Erythroblast (primary cell): ENCODE measurements at regions not wholly inside any gene's neighbourhood (a gene's known extent, or its start where the extent isn't known, plus 50 kb on each side); places are given as distances from the start of the nearest gene placed in this dataset.
A peak's percentile ranks its signal among the peaks of the same experiment; 100 is the strongest.

Experiments
- DNase-seq, 2 experiments: peaks; one replicate each; lab custom pipeline; 2025; lab: John Stamatoyannopoulos, UW
- GATA1 ChIP-seq: IDR thresholded peaks from 2 replicates; pipeline ENCODE4 v1.6.1; 2011; ENCODE audit warnings: low read depth, mild to moderate bottlenecking, control low read depth, low read length, moderate library complexity
- POLR2A ChIP-seq: IDR thresholded peaks from 2 replicates; pipeline ENCODE4 v1.6.1; 2011; ENCODE audit warnings: mild to moderate bottlenecking, low read length

- DNase-seq, result no peak
These were observed 101.7 kb upstream of the RAP2B start for GRCh38 chr3:153060346-153060745.

GRCh38 chr3:153061938-153062528 lies 100.0 kb upstream of the RAP2B start:
- DNase-seq, result peak in 1 of 2 experiments; percentile 56
- TF ChIP-seq POLR2A (no peak), GATA1 (no peak)

More at GRCh38 chr3:153060346-153060745, 101.7 kb upstream of the RAP2B start:
- TF ChIP-seq GATA1, result no peak
- TF ChIP-seq POLR2A, result no peak

GRCh38 chr3:153063337-153063736 lies 98.7 kb upstream of the RAP2B start:
- no peak for TF ChIP-seq GATA1
- TF ChIP-seq POLR2A, result no peak
- no peak for DNase-seq

GRCh38 chr3:153066983-153067382 lies 95.0 kb upstream of the RAP2B start:
- TF ChIP-seq POLR2A (no peak), GATA1 (no peak)
- DNase-seq, result no peak

GRCh38 chr3:153069598-153070510 lies 92.2 kb upstream of the RAP2B start:
- peak; percentile 77 to 82 for DNase-seq
- no peak for TF ChIP-seq POLR2A
- TF ChIP-seq GATA1, result no peak

GRCh38 chr3:153070511-153070868 lies 91.5 kb upstream of the RAP2B start:
- no peak for TF ChIP-seq POLR2A
- no peak for TF ChIP-seq GATA1
- peak; percentile 62 to 77 for DNase-seq

GRCh38 chr3:153072382-153072781 lies 89.6 kb upstream of the RAP2B start:
- peak; percentile 32 to 58 for DNase-seq
- no peak for TF ChIP-seq POLR2A
- TF ChIP-seq GATA1, result no peak

- TF ChIP-seq GATA1 (no peak), POLR2A (no peak)
- DNase-seq, result peak in 1 of 2 experiments; percentile 36
These were observed 89.2 kb upstream of the RAP2B start for GRCh38 chr3:153072856-153073255.

GRCh38 chr3:153073636-153074035 lies 88.4 kb upstream of the RAP2B start:
- no peak for TF ChIP-seq POLR2A
- no peak for TF ChIP-seq GATA1
- DNase-seq, result no peak

GRCh38 chr3:153078826-153079225 lies 83.2 kb upstream of the RAP2B start:
- no peak for TF ChIP-seq GATA1
- no peak for TF ChIP-seq POLR2A
- no peak for DNase-seq

- TF ChIP-seq GATA1, result no peak
- TF ChIP-seq POLR2A, result no peak
These were observed 82.6 kb upstream of the RAP2B start for GRCh38 chr3:153079386-153079785.

GRCh38 chr3:153080778-153081240 lies 81.2 kb upstream of the RAP2B start:
- DNase-seq, result peak; percentile 84 to 93
- TF ChIP-seq GATA1 (no peak), POLR2A (peak; percentile 44)

More at GRCh38 chr3:153079386-153079785, 82.6 kb upstream of the RAP2B start:
- no peak for DNase-seq

- DNase-seq, result no peak
- TF ChIP-seq GATA1 (no peak), POLR2A (no peak)
These were observed 77.6 kb upstream of the RAP2B start for GRCh38 chr3:153084431-153084830.

GRCh38 chr3:153087595-153088566 lies 74.1 kb upstream of the RAP2B start:
- no peak for DNase-seq
- TF ChIP-seq GATA1 (no peak), POLR2A (no peak)
